Tibial nerve (tissue), 4 donors: ENCODE measurements at regions not wholly inside any gene's neighbourhood (a gene's known extent, or its start where the extent isn't known, plus 50 kb on each side); places are given as distances from the start of the nearest gene placed in this dataset.

Experiments used
- EP300 ChIP-seq, 2 donors: sonication (generic); formaldehyde crosslinking; IDR thresholded peaks; one replicate each; pipeline ENCODE4 v1.6.1; 2017; ENCODE audit warnings: antibody characterized with exemption in 2 of 2, mild to moderate bottlenecking in 1 of 2
- POLR2A ChIP-seq, 2 donors: fragments of 450-650 bp; IDR thresholded peaks; one replicate each; pipeline ENCODE4 v1.6.1; 2017; ENCODE audit warnings: antibody characterized with exemption in 2 of 2, mild to moderate bottlenecking in 2 of 2, moderate library complexity in 2 of 2
- TF ChIP-seq, protein P1 (sequence below), 5 experiments: fragments of 200-600 bp in 3 of 5; fragments of 450-650 bp in 2 of 5; sonication (generic) in 3 of 5; IDR thresholded peaks; one replicate each; pipeline ENCODE4 v1.5.1; 2016 to 2019; ENCODE audit warnings: antibody characterized with exemption in 5 of 5, mild to moderate bottlenecking in 3 of 5, moderate library complexity in 2 of 5

DNA sequence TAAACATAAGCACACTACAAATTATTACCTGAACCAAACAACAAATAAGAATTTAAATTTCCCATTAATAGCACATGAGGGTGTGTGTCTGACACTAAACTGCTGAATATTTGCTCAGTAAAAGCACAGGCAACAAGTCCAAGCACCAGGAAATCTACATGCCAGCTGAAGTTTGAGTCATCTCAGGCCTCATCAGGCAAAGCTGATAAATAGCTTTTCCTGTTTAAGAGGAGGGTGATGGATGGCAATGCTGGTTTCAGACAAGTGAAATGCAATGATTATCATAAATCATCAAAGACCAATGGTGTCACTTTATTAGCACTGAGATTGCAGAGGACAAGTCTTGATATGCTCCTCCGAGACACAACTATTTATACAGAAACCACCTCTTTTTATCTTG is 1668.0 kb upstream of the C9orf72 start:
- TF ChIP-seq, protein P1, sequence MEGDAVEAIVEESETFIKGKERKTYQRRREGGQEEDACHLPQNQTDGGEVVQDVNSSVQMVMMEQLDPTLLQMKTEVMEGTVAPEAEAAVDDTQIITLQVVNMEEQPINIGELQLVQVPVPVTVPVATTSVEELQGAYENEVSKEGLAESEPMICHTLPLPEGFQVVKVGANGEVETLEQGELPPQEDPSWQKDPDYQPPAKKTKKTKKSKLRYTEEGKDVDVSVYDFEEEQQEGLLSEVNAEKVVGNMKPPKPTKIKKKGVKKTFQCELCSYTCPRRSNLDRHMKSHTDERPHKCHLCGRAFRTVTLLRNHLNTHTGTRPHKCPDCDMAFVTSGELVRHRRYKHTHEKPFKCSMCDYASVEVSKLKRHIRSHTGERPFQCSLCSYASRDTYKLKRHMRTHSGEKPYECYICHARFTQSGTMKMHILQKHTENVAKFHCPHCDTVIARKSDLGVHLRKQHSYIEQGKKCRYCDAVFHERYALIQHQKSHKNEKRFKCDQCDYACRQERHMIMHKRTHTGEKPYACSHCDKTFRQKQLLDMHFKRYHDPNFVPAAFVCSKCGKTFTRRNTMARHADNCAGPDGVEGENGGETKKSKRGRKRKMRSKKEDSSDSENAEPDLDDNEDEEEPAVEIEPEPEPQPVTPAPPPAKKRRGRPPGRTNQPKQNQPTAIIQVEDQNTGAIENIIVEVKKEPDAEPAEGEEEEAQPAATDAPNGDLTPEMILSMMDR (IDR thresholded peaks at IDR 0.05) = no peak
- TF ChIP-seq EP300 (IDR thresholded peaks at IDR 0.05) = no peak
- TF ChIP-seq POLR2A (IDR thresholded peaks at IDR 0.05) = no peak
